ENCODE measurements at regions not wholly inside any gene's neighbourhood (a gene's known extent, or its start where the extent isn't known, plus 50 kb on each side); places are given as distances from the start of the nearest gene placed in this dataset.

- TF ChIP-seq CTCF (IDR thresholded peaks at IDR 0.05): no peak
- no peak for TF ChIP-seq JUN (IDR thresholded peaks at IDR 0.05)
- no peak for TF ChIP-seq MAX (IDR thresholded peaks at IDR 0.05)
- no peak for TF ChIP-seq POLR2A (IDR thresholded peaks at IDR 0.05; ENCODE audit: low read length)
- TF ChIP-seq USF2 (IDR thresholded peaks at IDR 0.05): no peak
- no peak for TF ChIP-seq ESRRA (IDR thresholded peaks at IDR 0.05; ENCODE audit: borderline replicate concordance, low read length)
- no peak for TF ChIP-seq RCOR1 (IDR thresholded peaks at IDR 0.05; ENCODE audit: low read depth, low read length)
- no peak for TF ChIP-seq RAD21 (conservative IDR thresholded peaks at IDR 0.05 in 1 of 2, IDR thresholded peaks at IDR 0.05 in 1 of 2)
- no peak for TF ChIP-seq ZC3H11A (IDR thresholded peaks at IDR 0.05)
Measured at GRCh38 chr14:42112108-42112507, 505.4 kb downstream of the LRFN5 start.
